ENCODE measurements at regions not wholly inside any gene's neighbourhood (a gene's known extent, or its start where the extent isn't known, plus 50 kb on each side); places are given as distances from the start of the nearest gene placed in this dataset.

DNA sequence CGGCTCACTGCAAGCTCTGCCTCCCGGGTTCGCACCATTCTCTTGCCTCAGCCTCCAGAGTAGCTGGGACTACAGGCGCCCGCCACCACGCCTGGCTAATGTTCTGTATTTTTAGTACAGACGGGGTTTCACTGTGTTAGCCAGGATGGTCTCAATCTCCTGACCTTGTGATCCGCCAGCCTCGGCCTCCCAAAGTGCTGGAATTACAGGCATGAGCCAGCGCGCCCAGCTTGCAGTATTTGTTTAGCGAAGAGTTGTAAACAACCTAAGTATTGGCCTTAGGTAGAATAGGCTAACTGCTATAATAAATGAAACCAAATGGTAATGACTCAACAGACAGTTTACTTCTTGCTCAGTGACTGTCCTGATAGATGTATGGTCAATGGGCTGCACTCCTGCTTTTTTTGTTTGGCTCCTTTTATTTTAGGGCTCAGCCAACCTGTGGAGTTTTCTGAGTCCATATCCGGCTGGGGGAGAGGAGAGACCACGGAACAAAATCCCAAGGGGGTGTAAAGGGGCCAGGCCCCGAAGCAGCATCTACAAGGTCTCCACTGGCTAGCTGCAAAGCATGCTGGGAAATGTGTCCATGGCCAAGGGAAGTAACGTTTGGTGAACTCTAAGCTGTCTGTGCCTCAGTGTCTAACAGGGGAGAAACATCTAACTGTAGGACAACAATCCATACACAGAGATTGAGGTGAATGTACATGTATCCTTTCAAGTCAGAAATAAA lies 841.0 kb upstream of the ID2 start:
- in situ Hi-C loops (cut with MboI): no loop called here
- FAIRE-seq: no peak
- TF ChIP-seq, protein P1, sequence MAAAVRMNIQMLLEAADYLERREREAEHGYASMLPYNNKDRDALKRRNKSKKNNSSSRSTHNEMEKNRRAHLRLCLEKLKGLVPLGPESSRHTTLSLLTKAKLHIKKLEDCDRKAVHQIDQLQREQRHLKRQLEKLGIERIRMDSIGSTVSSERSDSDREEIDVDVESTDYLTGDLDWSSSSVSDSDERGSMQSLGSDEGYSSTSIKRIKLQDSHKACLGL (CRISPR knock-in tag; IDR thresholded peaks at IDR 0.05; ENCODE audit: borderline replicate concordance, poor library complexity, severe bottlenecking): no peak
- TF ChIP-seq, protein P2, sequence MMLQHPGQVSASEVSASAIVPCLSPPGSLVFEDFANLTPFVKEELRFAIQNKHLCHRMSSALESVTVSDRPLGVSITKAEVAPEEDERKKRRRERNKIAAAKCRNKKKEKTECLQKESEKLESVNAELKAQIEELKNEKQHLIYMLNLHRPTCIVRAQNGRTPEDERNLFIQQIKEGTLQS (IDR thresholded peaks at IDR 0.05): no peak
- TF ChIP-seq, protein P2 (CRISPR knock-in tag; conservative IDR thresholded peaks at IDR 0.05): no peak

More for the DNA sequence above, 841.0 kb upstream of the ID2 start:
- no peaks in the 10 kb centered on the region for H3K9me3 ChIP-seq (replicated peaks; ENCODE audit: control insufficient read depth, insufficient read depth, low read depth, low read length)
- H3K36me3 ChIP-seq (ENCODE audit: control insufficient read depth, insufficient read depth, low read length): no peaks in the 10 kb centered on the region
- no peaks in the 10 kb centered on the region for H3K79me2 ChIP-seq (ENCODE audit: control insufficient read depth, insufficient read depth, low read length)
- 1% methylated on average over 16 of the region's 16 CpGs for WGBS (ENCODE audit: insufficient coverage, low coverage, missing lambda C conversion rate)
- ATAC-seq (no peak), DNase-seq (ENCODE audit: extremely low read depth in 1 of 4, low spot score in 3 of 4) (no peak)
- H3K9ac ChIP-seq (ENCODE audit: insufficient read depth in 1 of 2, low read depth in 2 of 2, low read length in 2 of 2): no peak overlapping the region
- no peak overlapping the region for H2AFZ ChIP-seq (ENCODE audit: low read depth, low read length)
- no peaks in the 10 kb centered on the region for H3K9me1 ChIP-seq (ENCODE audit: control insufficient read depth, insufficient read depth, low read length)
- H3K4me3 ChIP-seq: no peak overlapping the region
- no peaks in the 10 kb centered on the region for H3K4me1 ChIP-seq (replicated peaks in 1 of 2; ENCODE audit: control insufficient read depth in 2 of 2, insufficient read depth in 2 of 2, low read length in 2 of 2)
- no peak overlapping the region for H3K27ac ChIP-seq (ENCODE audit: extremely low read depth, low read depth, low read length)
- intact Hi-C loops (cut with micrococcal nuclease): no loop called here
- BruUV-seq (replicated peaks): no TSS peak
- no peak overlapping the region for H3K4me2 ChIP-seq (ENCODE audit: insufficient read depth, low read length)
- H4K20me1 ChIP-seq (replicated peaks; ENCODE audit: control insufficient read depth, insufficient read depth, low read length): no peaks in the 10 kb centered on the region
- CTCF ChIA-PET (ENCODE audit: low intra/inter-chr PET ratio): no interaction called here
- no peaks in the 10 kb centered on the region for H3K27me3 ChIP-seq (ENCODE audit: control insufficient read depth in 2 of 2, insufficient read depth in 2 of 2, low read length in 2 of 2)
- POLR2A ChIA-PET: interaction anchor here (0.6 kb wide), 1 partner anchor 156 kb away, joined by 3 read pairs; no protein-coding TSS in a partner anchor

Data from K562 (cell line).